Suprapubic skin (tissue), 4 donors: ENCODE measurements at regions not wholly inside any gene's neighbourhood (a gene's known extent, or its start where the extent isn't known, plus 50 kb on each side); places are given as distances from the start of the nearest gene placed in this dataset.

Experiments
- EP300 ChIP-seq: sonication (generic); formaldehyde crosslinking; IDR thresholded peaks from one replicate; pipeline ENCODE4 v1.6.1; 2017; ENCODE audit warnings: antibody characterized with exemption
- POLR2A ChIP-seq, 2 donors: fragments of 450-650 bp; IDR thresholded peaks; one replicate each; pipeline ENCODE4 v1.6.1; 2017; ENCODE audit warnings: antibody characterized with exemption in 2 of 2, mild to moderate bottlenecking in 2 of 2, moderate library complexity in 2 of 2
- POLR2AphosphoS5 ChIP-seq, 3 donors: sonication (generic); formaldehyde crosslinking; IDR thresholded peaks; one replicate each; pipeline ENCODE4 v1.6.1; 2017; ENCODE audit warnings: antibody characterized with exemption in 3 of 3
- TF ChIP-seq, protein P1 (sequence below), 2 donors: fragments of 200-600 bp in 1 of 2; fragments of 450-650 bp in 1 of 2; sonication (generic) in 1 of 2; IDR thresholded peaks; one replicate each; pipeline ENCODE4 v1.5.1; 2016 to 2019; ENCODE audit warnings: antibody characterized with exemption in 2 of 2, mild to moderate bottlenecking in 1 of 2, moderate library complexity in 1 of 2

DNA sequence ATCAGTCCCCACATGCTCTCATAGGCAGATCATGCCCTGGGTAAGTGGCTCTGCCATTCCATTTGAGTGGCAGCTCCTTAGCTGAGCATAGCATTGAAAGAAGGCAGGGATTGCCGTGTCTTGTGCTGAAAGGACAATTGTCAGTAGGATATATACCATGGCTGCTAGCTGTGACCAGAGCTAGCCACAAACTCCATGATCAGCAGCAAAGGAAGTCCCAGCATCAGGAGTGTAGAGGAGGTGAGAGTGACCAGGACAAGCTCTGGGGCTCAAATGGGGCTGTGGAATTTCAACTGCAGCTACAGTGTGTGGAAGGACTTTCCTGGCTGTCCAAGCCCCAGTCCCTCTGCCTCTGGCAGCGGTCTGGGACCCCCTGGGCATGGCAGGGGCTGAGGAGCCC is 54.4 kb upstream of the LGALSL start:
- TF ChIP-seq POLR2A (IDR thresholded peaks at IDR 0.05) (no peak), POLR2AphosphoS5 (IDR thresholded peaks at IDR 0.05) (no peak), EP300 (no peak)
- TF ChIP-seq, protein P1, sequence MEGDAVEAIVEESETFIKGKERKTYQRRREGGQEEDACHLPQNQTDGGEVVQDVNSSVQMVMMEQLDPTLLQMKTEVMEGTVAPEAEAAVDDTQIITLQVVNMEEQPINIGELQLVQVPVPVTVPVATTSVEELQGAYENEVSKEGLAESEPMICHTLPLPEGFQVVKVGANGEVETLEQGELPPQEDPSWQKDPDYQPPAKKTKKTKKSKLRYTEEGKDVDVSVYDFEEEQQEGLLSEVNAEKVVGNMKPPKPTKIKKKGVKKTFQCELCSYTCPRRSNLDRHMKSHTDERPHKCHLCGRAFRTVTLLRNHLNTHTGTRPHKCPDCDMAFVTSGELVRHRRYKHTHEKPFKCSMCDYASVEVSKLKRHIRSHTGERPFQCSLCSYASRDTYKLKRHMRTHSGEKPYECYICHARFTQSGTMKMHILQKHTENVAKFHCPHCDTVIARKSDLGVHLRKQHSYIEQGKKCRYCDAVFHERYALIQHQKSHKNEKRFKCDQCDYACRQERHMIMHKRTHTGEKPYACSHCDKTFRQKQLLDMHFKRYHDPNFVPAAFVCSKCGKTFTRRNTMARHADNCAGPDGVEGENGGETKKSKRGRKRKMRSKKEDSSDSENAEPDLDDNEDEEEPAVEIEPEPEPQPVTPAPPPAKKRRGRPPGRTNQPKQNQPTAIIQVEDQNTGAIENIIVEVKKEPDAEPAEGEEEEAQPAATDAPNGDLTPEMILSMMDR (IDR thresholded peaks at IDR 0.05): no peak
